ENCODE measurements at regions not wholly inside any gene's neighbourhood (a gene's known extent, or its start where the extent isn't known, plus 50 kb on each side); places are given as distances from the start of the nearest gene placed in this dataset.

DNA sequence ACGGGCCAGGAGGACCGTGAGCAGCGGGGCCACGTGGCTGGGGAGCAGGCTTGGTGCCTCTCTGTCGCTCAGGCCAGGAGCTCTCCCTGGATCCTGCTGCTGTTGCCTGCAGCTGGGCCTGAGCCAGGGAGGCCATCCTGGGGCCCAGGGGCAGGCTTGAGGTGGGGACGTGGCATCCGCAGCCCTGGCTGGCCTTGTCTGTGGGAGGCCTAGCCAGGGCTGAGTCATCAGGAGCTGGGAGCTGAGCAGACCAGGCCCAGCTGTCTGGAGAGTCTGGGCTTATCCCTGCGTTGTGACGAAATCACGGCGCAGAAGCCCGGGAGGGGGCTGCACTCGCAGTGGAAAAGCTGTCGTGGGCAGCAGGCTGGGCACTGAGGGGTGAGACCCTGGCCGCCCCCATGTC is 138.8 kb upstream of the COL5A1 start:
- DNase-seq = no peak

DNA sequence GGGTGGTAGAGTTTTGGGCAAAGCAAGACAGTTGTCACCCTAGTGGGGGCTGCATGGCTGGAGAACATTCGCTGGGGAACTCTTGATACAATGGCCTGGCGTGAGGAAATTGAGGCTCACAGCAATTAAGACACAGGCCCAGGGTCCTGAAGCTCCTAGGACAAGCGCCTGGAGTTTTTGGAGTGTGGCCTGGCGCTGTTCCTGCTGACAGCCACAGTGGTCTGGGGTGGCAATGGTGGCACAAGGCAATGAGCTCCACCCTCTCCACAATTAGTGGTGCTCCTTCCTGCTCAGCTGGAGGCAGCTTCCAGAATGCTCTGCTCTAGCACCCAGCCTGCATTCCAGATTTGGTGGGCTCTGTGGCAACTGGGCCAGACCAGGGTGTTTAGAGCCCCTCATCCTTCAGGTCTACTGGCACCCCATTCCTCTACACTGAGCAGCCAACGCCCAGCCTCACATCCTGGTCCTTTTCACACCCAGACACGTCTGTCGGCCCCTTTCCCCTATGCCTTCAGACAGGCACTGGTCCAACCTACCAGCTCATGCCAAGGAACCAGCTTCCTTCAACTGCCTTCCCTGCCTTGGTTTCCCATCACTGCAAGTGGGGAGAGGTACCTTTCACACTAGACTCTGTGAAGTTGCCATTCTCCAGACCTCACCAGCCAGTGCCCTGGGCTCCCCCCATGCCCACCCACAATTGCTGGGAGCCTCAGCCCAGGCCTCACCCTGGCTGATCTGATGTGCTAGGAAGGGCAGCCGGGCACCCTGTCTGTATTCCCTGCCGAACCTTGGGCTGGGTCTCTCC is 138.1 kb upstream of the COL5A1 start:
- DNase-seq = no peak

GRCh38 chr9:134504106-134504385 is 137.6 kb upstream of the COL5A1 start:
- DNase-seq = no peak

GRCh38 chr9:134505032-134505431 is 136.6 kb upstream of the COL5A1 start:
- no peak for DNase-seq

DNA sequence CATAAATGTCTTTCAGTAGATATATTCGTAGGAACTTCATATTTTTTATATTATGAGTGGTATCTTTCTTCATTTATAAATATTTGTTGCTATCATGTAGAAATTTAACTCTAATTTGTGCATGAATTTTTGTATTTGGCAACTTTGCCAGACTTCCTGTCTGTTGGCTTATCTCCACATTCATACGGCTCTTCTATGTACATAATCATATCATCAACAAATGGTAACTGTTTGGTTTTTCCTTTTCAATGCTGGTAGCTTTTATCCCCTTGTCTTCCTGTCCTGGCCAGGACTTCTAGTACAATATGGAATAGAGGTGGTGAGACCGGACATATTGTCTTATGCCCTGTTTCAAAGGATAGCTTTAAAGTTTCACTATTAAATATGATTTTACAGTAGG is 132.3 kb upstream of the COL5A1 start:
- no peak for DNase-seq

DNA sequence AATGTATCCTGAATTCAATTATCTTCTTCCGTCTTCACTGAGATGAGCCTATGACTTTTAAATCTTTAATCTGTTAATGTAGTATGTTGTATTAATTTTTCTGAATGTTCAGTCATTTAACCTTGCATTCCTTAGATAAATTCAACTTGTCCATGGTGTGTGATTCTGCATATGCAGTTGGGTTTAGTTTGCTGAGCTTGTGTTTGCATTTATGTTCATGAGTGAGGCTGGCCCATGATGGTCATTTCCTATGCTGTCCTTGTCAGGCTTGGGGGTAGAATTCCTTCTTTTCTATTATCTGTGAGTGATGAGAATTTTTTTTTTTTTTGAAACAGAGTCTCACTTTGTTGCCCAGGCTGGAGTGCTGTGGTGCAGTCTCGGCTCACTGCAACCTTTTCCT is 131.8 kb upstream of the COL5A1 start:
- DNase-seq = no peak

DNA sequence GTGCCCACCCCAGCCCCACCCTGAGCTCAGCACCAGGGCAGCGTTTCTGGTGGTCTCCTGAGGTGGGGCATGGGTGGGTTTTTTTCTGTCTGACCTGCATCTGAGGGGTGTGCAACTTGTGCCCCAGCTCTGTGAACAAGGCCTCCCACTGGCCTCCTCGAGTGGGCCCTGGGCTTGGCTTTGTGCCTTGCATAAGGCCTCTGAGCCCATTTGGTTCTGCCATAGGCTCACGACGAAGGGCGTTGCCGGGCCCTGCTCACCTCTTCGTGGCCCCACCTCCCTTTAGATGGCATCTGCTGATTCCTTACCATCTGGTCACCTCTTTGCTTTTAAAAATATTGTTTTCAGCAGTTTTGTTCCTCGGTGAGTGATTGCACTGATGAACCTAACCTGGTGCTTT is 127.1 kb upstream of the COL5A1 start:
- no peak for DNase-seq

- no peak for DNase-seq
Measured at GRCh38 chr9:134515026-134515821, 126.4 kb upstream of the COL5A1 start.

DNA sequence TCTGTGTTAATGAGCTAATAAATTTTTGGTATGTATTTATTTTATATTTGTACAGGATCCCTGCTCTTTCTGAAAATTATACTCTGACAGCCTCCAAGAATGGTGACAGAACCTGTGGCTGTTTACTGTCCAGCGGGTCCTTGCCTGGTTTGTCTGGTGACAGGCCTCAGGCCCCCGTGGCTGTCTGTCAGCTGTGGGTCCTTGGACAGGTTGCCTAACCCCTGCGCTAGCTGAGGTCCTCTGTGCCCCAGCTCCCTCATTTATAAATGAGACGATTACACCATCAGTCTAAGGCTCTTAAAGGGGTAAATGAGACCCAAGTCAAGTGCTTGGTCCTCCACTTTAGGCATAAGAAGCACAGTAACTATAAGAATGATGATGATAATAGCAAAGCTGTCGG is 125.1 kb upstream of the COL5A1 start:
- DNase-seq = no peak

GRCh38 chr9:134517069-134517680 is 124.4 kb upstream of the COL5A1 start:
- no peak for DNase-seq

- DNase-seq = no peak
Measured at GRCh38 chr9:134518004-134518606, 123.5 kb upstream of the COL5A1 start.

DNA sequence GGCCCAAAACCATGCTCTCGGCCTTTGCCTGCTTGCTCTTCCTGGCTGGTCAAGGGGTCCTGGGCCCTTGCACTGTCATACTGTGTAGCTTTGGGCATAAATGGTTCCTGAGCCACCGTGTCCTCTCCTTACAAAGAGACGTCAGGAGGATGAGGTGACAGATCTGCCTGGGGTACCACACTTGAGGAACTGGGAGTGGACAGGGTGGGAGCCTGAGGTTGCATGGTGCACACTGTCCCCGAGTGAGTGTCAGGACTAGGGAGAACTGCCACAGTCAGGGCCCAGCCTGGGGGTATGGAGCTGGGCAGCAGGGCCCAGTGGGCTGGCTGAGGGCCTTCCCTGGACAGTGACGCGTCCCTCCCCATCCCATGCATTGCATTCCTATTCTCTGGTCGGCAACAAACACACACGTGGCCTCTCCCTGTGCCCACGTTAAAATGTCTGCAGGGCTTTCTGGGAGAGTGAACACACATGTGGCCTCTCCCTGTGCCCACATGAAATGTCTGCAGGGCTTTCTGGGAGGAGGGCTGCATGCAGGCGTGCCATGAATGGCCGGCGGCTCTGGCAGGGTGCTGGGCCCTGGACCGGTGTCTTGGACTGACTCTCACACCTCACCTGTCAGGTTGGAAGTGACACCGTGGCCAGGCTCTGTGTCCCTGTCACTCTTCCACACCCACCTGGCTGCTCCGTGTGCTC is 122.1 kb upstream of the COL5A1 start:
- no peak for DNase-seq

DNA sequence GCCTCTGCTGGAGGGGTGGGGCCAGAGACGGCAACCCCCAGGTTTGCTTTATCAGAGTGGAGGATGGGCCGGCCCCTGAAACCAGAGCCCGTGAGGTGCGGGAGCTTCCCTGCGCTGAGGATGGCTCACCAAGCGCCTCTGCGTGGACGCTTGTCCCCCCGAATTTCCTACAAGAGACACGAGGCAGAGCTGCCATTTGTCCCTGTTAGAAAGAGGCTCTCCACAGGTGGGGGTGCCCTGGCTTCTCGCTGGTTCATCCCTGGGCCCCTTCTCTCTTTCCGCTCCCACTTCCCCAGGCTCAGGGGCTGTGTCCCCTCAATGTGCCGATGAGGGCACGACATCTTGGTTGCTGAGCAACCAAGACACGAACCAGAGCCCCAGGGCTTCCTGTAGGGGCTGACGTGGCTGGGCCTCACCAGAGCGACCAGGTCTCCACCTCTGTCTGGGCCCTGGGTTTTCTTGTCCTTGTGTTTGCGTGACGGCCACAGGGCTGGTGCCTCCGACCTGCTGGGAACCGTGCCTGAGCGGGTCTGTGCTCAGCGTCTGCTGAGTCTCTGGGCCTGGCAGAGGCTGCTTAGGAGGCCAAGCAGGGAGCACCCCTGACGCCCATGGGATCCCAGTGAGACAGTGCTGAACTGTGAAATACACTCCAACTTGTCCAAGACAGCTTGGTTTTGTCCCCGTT is 119.6 kb upstream of the COL5A1 start:
- no peak for DNase-seq

GRCh38 chr9:134522502-134522848 is 119.1 kb upstream of the COL5A1 start:
- no peak for DNase-seq

DNA sequence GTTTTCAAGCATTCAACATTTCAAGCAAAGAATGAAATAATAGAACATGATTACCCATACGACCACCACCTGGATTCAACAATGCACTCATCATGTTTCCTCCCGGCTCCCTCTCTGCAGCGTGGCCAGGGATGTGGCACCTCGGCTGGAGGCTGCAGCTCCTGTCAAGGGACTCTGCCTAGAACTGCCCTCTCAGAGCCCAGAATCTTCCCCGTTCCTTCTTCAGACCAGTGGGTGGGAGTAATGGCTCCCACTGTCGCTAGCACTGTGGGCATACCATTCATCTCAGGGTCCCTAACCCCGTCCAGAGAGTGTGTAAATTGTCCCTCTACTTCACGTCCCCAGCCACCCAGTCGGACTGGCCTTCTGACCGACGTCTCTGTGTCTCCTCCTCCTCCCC is 118.6 kb upstream of the COL5A1 start:
- no peak for DNase-seq

GRCh38 chr9:134525070-134525815 is 116.4 kb upstream of the COL5A1 start:
- peak; percentile 9 for DNase-seq

- peak; percentile 11 for DNase-seq
Measured at GRCh38 chr9:134525841-134526583, 115.6 kb upstream of the COL5A1 start.

DNA sequence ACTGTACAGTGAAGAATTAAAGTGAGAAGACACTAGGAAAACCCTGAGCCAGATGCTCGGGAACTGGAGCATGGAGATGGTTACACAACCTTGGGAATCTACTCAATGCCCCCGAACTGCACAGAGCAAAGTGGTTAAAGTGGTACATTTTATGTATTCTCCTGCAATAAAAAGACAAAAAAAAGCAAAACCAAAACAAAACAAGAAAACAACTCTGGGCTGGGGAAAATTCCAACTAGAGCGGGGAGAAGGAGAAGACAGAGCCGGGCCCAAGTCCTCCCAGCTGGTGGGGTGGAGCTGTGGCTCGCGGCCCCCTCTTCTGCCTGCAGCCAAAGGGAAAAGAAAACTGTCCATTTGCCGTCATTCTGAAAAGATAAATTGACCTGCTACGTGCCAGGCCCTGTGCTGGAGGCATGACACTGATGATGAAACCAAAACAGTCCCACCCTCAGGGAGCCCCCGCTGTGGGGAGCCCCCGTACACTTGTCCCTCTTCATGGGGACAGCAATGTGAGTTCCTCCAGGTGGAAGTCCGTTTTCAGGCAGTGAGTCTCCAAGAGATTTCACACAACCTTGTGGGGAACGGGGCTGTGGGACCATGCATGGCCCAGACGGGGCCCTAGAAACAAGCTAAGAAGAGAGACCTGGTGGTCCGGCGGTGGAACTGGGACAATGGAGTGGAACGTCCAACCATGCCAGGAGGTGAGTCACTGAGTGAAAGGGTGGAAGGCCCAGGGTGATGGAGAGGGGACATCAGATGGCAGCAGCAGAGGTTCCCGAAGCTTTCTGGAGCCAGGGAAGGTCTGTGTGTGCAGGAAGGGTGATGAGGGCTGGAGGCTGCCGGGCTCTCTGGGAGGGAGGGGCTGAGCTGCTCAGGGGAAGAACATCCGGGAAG is 114.8 kb upstream of the COL5A1 start:
- peak; percentile 6 for DNase-seq

- no peak for DNase-seq
Measured at GRCh38 chr9:134530724-134531123, 110.9 kb upstream of the COL5A1 start.
